GM21723 (cell line): ENCODE measurements at regions not wholly inside any gene's neighbourhood (a gene's known extent, or its start where the extent isn't known, plus 50 kb on each side); places are given as distances from the start of the nearest gene placed in this dataset.
A peak's percentile ranks its signal among the peaks of the same experiment; 100 is the strongest.
"Not testable (repeated sequence)": the region's sequence is repeated elsewhere in the genome, so short reads cannot be mapped to it uniquely, and the experiment has no call there.

Experiments
- ATAC-seq: cut with Tn5 transposase; IDR thresholded peaks from one replicate; pipeline ENCODE4 v1.9.1; 2021; ENCODE audit warnings: mild to moderate bottlenecking, moderate library complexity; ENCODE audit not compliant: unreplicated experiment

GRCh38 chr3:102676424-102676823 lies 241.6 kb downstream of the ZPLD1 start:
- ATAC-seq, result no peak

GRCh38 chr3:102682741-102683140 lies 247.9 kb downstream of the ZPLD1 start:
- no peak for ATAC-seq

- no peak for ATAC-seq
Measured at GRCh38 chr3:102686792-102687191, 252.0 kb downstream of the ZPLD1 start.

GRCh38 chr3:102687851-102688555 lies 253.2 kb downstream of the ZPLD1 start:
- ATAC-seq, result no peak

- no peak for ATAC-seq
Measured at GRCh38 chr3:102688556-102688930, 253.7 kb downstream of the ZPLD1 start.

- ATAC-seq, result no peak
Measured at GRCh38 chr3:102691507-102691906, 256.7 kb downstream of the ZPLD1 start.

GRCh38 chr3:102699104-102699818 lies 264.4 kb downstream of the ZPLD1 start:
- ATAC-seq, result no peak

- ATAC-seq, result no peak
Measured at GRCh38 chr3:102699819-102700140, 265.0 kb downstream of the ZPLD1 start.

GRCh38 chr3:102712896-102713295 lies 278.1 kb downstream of the ZPLD1 start:
- no peak for ATAC-seq

- ATAC-seq, result peak; percentile 14
Measured at GRCh38 chr3:102714567-102714966, 279.8 kb downstream of the ZPLD1 start.

GRCh38 chr3:102715030-102715697 lies 280.3 kb downstream of the ZPLD1 start:
- ATAC-seq, result peak; percentile 95

GRCh38 chr3:102718651-102719050 lies 283.8 kb downstream of the ZPLD1 start:
- ATAC-seq, result no peak

- ATAC-seq, result no peak
Measured at GRCh38 chr3:102722317-102722716, 287.5 kb downstream of the ZPLD1 start.

GRCh38 chr3:102727340-102727739 lies 292.5 kb downstream of the ZPLD1 start:
- no peak for ATAC-seq

- ATAC-seq, result not testable (repeated sequence)
Measured at GRCh38 chr3:102732581-102732980, 297.8 kb downstream of the ZPLD1 start.

GRCh38 chr3:102733791-102734563 lies 299.2 kb downstream of the ZPLD1 start:
- ATAC-seq, result no peak

- ATAC-seq, result no peak
Measured at GRCh38 chr3:102735311-102735710, 300.5 kb downstream of the ZPLD1 start.

- no peak for ATAC-seq
Measured at GRCh38 chr3:102736288-102736974, 301.6 kb downstream of the ZPLD1 start.

GRCh38 chr3:102736975-102737304 lies 302.1 kb downstream of the ZPLD1 start:
- ATAC-seq, result no peak

- no peak for ATAC-seq
Measured at GRCh38 chr3:102737353-102737752, 302.5 kb downstream of the ZPLD1 start.

GRCh38 chr3:102741105-102741504 lies 306.3 kb downstream of the ZPLD1 start:
- ATAC-seq, result no peak
